IMR-90 (cell line): ENCODE measurements at regions not wholly inside any gene's neighbourhood (a gene's known extent, or its start where the extent isn't known, plus 50 kb on each side); places are given as distances from the start of the nearest gene placed in this dataset.

Source experiments
- ATAC-seq: fragments of 200-7000 bp; cut with Tn5 transposase; 2 replicates; pipeline ENCODE4 v1.9.1; 2020; ENCODE audit warnings: low read depth, mild to moderate bottlenecking, moderate library complexity
- BruUV-seq: library from RNA; stranded (reverse); fragments of 400-500 nt; replicated peaks from 2 replicates; lab custom pipeline; 2021; lab: Mats Ljungman, UMichigan
- CTCF ChIA-PET: fragments of 300-600 bp; formaldehyde crosslinking; extraction: SDS; loops from one replicate; lab custom pipeline; 2021; ENCODE audit warnings: antibody characterized with exemption; lab: Yijun Ruan, JAX
- POLR2A ChIA-PET: fragments of 300-600 bp; sonication (Branson Sonifier 250); formaldehyde crosslinking; loops from one replicate; lab custom pipeline; 2022; ENCODE audit warnings: antibody characterized with exemption; ENCODE audit not compliant: unreplicated experiment; lab: Charles Lee
- DNase-seq: peaks from one replicate; pipeline ENCODE4 v3.0.0; 2013
- H2AFZ ChIP-seq: replicated peaks from 2 replicates; pipeline ENCODE3; 2013; ENCODE audit warnings: low read length, mild to moderate bottlenecking; ENCODE audit not compliant: poor library complexity
- H2AK5ac ChIP-seq: 2 replicates; pipeline ENCODE4 v1.6.1; 2013; ENCODE audit warnings: low read depth, low read length, inconsistent platforms
- H2AK9ac ChIP-seq: replicated peaks from 2 replicates; pipeline ENCODE3; 2013; ENCODE audit warnings: mild to moderate bottlenecking, low read depth, low read length, moderate library complexity; ENCODE audit not compliant: poor library complexity
- H2BK120ac ChIP-seq: 2 replicates; pipeline ENCODE4 v1.6.1; 2013; ENCODE audit warnings: low read depth, low read length, inconsistent platforms
- H2BK15ac ChIP-seq: 3 replicates; pipeline ENCODE4 v1.6.1; 2013; ENCODE audit warnings: low read depth, low read length, inconsistent platforms
- H2BK20ac ChIP-seq: 2 replicates; pipeline ENCODE4 v1.6.1; 2013; ENCODE audit warnings: low read depth, mild to moderate bottlenecking, inconsistent platforms, low read length, moderate library complexity
- H2BK5ac ChIP-seq: 2 replicates; pipeline ENCODE4 v1.6.1; 2013; ENCODE audit warnings: mild to moderate bottlenecking, low read depth, low read length, inconsistent platforms; ENCODE audit not compliant: poor library complexity, severe bottlenecking
- H3K14ac ChIP-seq: replicated peaks from 2 replicates; pipeline ENCODE4 v1.6.1; 2013; ENCODE audit warnings: low read depth, low read length, inconsistent platforms
- H3K18ac ChIP-seq: 2 replicates; pipeline ENCODE4 v1.6.1; 2013; ENCODE audit warnings: low read depth, low read length, control low read depth
- H3K23ac ChIP-seq: 2 replicates; pipeline ENCODE4 v1.6.1; 2013; ENCODE audit warnings: low read depth, low read length, inconsistent platforms
- H3K27ac ChIP-seq: 2 replicates; pipeline ENCODE4 v1.5.1; 2013; ENCODE audit warnings: mild to moderate bottlenecking, control low read depth, low read length; ENCODE audit not compliant: insufficient read depth
- H3K27me3 ChIP-seq: 2 replicates; pipeline ENCODE4 v1.6.1; 2013; ENCODE audit warnings: low read length; ENCODE audit not compliant: control insufficient read depth, insufficient read depth
- H3K36me3 ChIP-seq: 2 replicates; pipeline ENCODE4 v1.6.1; 2013; ENCODE audit warnings: low read length, mixed read lengths; ENCODE audit not compliant: control insufficient read depth, insufficient read depth
- H3K4ac ChIP-seq: 2 replicates; pipeline ENCODE4 v1.6.1; 2013; ENCODE audit warnings: low read depth, low read length, inconsistent platforms
- H3K4me1 ChIP-seq: 2 replicates; pipeline ENCODE4 v1.6.1; 2013; ENCODE audit warnings: low read length, mixed read lengths; ENCODE audit not compliant: control insufficient read depth, insufficient read depth
- H3K4me2 ChIP-seq: 2 replicates; pipeline ENCODE4 v1.6.1; 2013; ENCODE audit warnings: low read depth, mild to moderate bottlenecking, control low read depth, low read length, moderate library complexity
- H3K4me3 ChIP-seq: 2 replicates; pipeline ENCODE4 v1.5.1; 2013; ENCODE audit warnings: low read depth, mild to moderate bottlenecking, control low read depth, low read length, moderate library complexity; ENCODE audit not compliant: insufficient read depth
- H3K56ac ChIP-seq: 2 replicates; pipeline ENCODE4 v1.6.1; 2013; ENCODE audit warnings: low read length, inconsistent platforms; ENCODE audit not compliant: insufficient read depth; ENCODE audit errors: extremely low read depth
- H3K79me1 ChIP-seq, 2 experiments: 2 replicates each; pipeline ENCODE4 v1.6.1; 2013; ENCODE audit warnings: low read length in 2 of 2, inconsistent platforms in 1 of 2, low read depth in 1 of 2
- H3K9ac ChIP-seq: 2 replicates; pipeline ENCODE4 v1.6.1; 2013; ENCODE audit warnings: low read depth, low read length, control low read depth
- H3K9me1 ChIP-seq: 2 replicates; pipeline ENCODE4 v1.6.1; 2013; ENCODE audit warnings: low read length, inconsistent platforms; ENCODE audit not compliant: insufficient read depth
- H3K9me3 ChIP-seq: 2 replicates; pipeline ENCODE4 v1.6.1; 2013; ENCODE audit warnings: low read length; ENCODE audit not compliant: control insufficient read depth, insufficient read depth
- H4K20me1 ChIP-seq: 2 replicates; pipeline ENCODE4 v1.6.1; 2013; ENCODE audit warnings: low read length, inconsistent platforms; ENCODE audit not compliant: insufficient read depth
- H4K5ac ChIP-seq: 2 replicates; pipeline ENCODE4 v1.6.1; 2013; ENCODE audit warnings: mild to moderate bottlenecking, low read depth, low read length, control low read depth
- H4K8ac ChIP-seq, 2 experiments: 2 replicates each; pipeline ENCODE4 v1.6.1; 2013; ENCODE audit warnings: low read depth in 2 of 2, low read length in 2 of 2, control low read depth in 1 of 2, inconsistent platforms in 1 of 2
- H4K91ac ChIP-seq: 2 replicates; pipeline ENCODE4 v1.6.1; 2013; ENCODE audit warnings: low read depth, low read length, inconsistent platforms; ENCODE audit not compliant: insufficient read depth
- BHLHE40 ChIP-seq: fragments of 150-350 bp; IDR thresholded peaks from 2 replicates; pipeline ENCODE4 v1.6.1; 2016; ENCODE audit warnings: mild to moderate bottlenecking, low read depth, low read length
- CEBPB ChIP-seq: IDR thresholded peaks from 2 replicates; pipeline ENCODE4 v1.6.1; 2012; ENCODE audit warnings: low read depth, low read length, improper control_type of control experiment
- CHD1 ChIP-seq: IDR thresholded peaks from 2 replicates; pipeline ENCODE4 v1.6.1; 2012; ENCODE audit warnings: low read depth, low read length, improper control_type of control experiment
- FOS ChIP-seq: fragments of 150-350 bp; IDR thresholded peaks from 2 replicates; pipeline ENCODE4 v1.6.1; 2016; ENCODE audit warnings: low read depth, low read length
- MAFK ChIP-seq: IDR thresholded peaks from 2 replicates; pipeline ENCODE4 v1.6.1; 2012; ENCODE audit warnings: low read depth, low read length, improper control_type of control experiment
- MAZ ChIP-seq: IDR thresholded peaks from 2 replicates; pipeline ENCODE4 v1.6.1; 2012; ENCODE audit warnings: low read depth, mild to moderate bottlenecking, low read length, improper control_type of control experiment, moderate library complexity, borderline replicate concordance
- MXI1 ChIP-seq: IDR thresholded peaks from 2 replicates; pipeline ENCODE4 v1.6.1; 2012; ENCODE audit warnings: low read depth, mild to moderate bottlenecking, low read length, moderate library complexity, borderline replicate concordance
- NFE2L2 ChIP-seq: fragments of 150-350 bp; IDR thresholded peaks from 2 replicates; pipeline ENCODE4 v1.6.1; 2016; ENCODE audit warnings: low read depth, mild to moderate bottlenecking, low read length
- POLR2A ChIP-seq: IDR thresholded peaks from 2 replicates; pipeline ENCODE4 v1.6.1; 2012; ENCODE audit warnings: mild to moderate bottlenecking, low read depth, low read length
- RAD21 ChIP-seq: IDR thresholded peaks from 2 replicates; pipeline ENCODE4 v1.6.1; 2012; ENCODE audit warnings: low read length, improper control_type of control experiment
- RCOR1 ChIP-seq: IDR thresholded peaks from 2 replicates; pipeline ENCODE4 v1.6.1; 2012; ENCODE audit warnings: mild to moderate bottlenecking, low read length, improper control_type of control experiment; ENCODE audit not compliant: insufficient replicate concordance
- RFX5 ChIP-seq: IDR thresholded peaks from 2 replicates; pipeline ENCODE4 v1.8.0; 2012; ENCODE audit warnings: low read depth, mild to moderate bottlenecking, low read length, moderate library complexity
- SMC3 ChIP-seq: fragments of 150-350 bp; IDR thresholded peaks from 2 replicates; pipeline ENCODE4 v1.6.1; 2016; ENCODE audit warnings: low read depth, mild to moderate bottlenecking, antibody characterized with exemption, low read length, moderate library complexity
- dilution Hi-C: fragments of 300-500 bp; cut with HindIII; formaldehyde crosslinking; loops from one replicate; pipeline ENCODE4 v1.14.3; 2018; ENCODE audit warnings: low sequenced_read_pairs; ENCODE audit not compliant: unreplicated experiment
- in situ Hi-C: fragments of 300-500 bp; cut with MboI; formaldehyde crosslinking; loops from 3 replicates; pipeline ENCODE4 v1.14.3; 2019; ENCODE audit warnings: low sequenced_read_pairs, inconsistent platforms, mixed read lengths
- intact Hi-C: fragments of 100-400 bp; cut with micrococcal nuclease; formaldehyde crosslinking; loops from 2 replicates; pipeline ENCODE4 v1.10.0; 2022
- TF ChIP-seq, protein P1 (sequence below): fragments of 150-350 bp; IDR thresholded peaks from 2 replicates; pipeline ENCODE4 v1.6.1; 2017; ENCODE audit warnings: mild to moderate bottlenecking, antibody characterized with exemption, low read length, low read depth
- TF ChIP-seq, protein P2 (sequence below): conservative IDR thresholded peaks from 2 replicates; pipeline ENCODE4 v1.5.1; 2012; ENCODE audit warnings: mild to moderate bottlenecking, low read depth, low read length, improper control_type of control experiment
- TF ChIP-seq, protein P3 (sequence below): fragments of 150-350 bp; IDR thresholded peaks from 2 replicates; pipeline ENCODE4 v1.6.1; 2016; ENCODE audit warnings: low read depth, mild to moderate bottlenecking, low read length, moderate library complexity, borderline replicate concordance

DNA sequence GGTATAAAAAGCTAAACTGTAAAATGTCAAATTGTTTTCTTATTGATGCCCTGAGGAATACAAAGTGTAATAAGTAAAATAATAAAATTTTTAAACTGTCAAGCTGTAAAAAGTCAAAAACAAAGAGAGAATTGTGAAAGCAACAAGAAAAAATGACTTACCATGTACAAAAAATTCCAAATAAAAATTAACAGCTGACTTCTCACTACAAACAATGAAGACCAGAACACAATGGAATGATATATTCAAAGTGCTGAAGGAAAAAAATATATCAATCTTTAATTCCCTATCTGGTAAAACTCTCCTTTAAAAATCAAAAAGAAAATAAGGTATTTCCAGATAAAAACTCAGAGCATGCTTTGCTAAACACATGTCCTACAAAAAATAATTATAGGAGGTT is 883.5 kb downstream of the IGSF11 start:
- no TSS peak for BruUV-seq
- Histone ChIP-seq H4K8ac (no peak overlapping the region), H2BK120ac (no peak overlapping the region), H4K20me1 (no peaks in the 10 kb centered on the region), H4K5ac (no peak overlapping the region), H2BK5ac (no peak overlapping the region), H2AK9ac (no peak overlapping the region), H3K4me2 (no peak overlapping the region), H2BK15ac (no peak overlapping the region), H3K9me1 (no peaks in the 10 kb centered on the region), H3K4me3 (no peak overlapping the region), H3K14ac (no peak overlapping the region), H3K27me3 (no peaks in the 10 kb centered on the region; the same call in 1 of the 2 replicates), H2AFZ (no peak overlapping the region), H3K18ac (no peak overlapping the region), H3K4ac (no peak overlapping the region), H2AK5ac (no peak overlapping the region), H4K91ac (no peak overlapping the region), H3K36me3 (no peaks in the 10 kb centered on the region), H2BK20ac (no peak overlapping the region), H3K4me1 (no peaks in the 10 kb centered on the region), H3K56ac (no peak overlapping the region), H3K79me1 (no peaks in the 10 kb centered on the region), H3K9ac (no peak overlapping the region), H3K27ac (no peak overlapping the region), H3K23ac (no peak overlapping the region), H3K9me3 (no peaks in the 10 kb centered on the region)
- POLR2A ChIA-PET = no interaction called here
- ATAC-seq (no peak), DNase-seq (no peak)
- TF ChIP-seq POLR2A (no peak), MAZ (no peak), BHLHE40 (no peak), NFE2L2 (no peak), RFX5 (no peak), CHD1 (no peak), MAFK (no peak), RCOR1 (no peak), SMC3 (no peak), RAD21 (no peak), FOS (no peak), MXI1 (no peak), CEBPB (no peak)
- TF ChIP-seq, protein P1, sequence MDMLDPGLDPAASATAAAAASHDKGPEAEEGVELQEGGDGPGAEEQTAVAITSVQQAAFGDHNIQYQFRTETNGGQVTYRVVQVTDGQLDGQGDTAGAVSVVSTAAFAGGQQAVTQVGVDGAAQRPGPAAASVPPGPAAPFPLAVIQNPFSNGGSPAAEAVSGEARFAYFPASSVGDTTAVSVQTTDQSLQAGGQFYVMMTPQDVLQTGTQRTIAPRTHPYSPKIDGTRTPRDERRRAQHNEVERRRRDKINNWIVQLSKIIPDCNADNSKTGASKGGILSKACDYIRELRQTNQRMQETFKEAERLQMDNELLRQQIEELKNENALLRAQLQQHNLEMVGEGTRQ = no peak
- TF ChIP-seq, protein P2, sequence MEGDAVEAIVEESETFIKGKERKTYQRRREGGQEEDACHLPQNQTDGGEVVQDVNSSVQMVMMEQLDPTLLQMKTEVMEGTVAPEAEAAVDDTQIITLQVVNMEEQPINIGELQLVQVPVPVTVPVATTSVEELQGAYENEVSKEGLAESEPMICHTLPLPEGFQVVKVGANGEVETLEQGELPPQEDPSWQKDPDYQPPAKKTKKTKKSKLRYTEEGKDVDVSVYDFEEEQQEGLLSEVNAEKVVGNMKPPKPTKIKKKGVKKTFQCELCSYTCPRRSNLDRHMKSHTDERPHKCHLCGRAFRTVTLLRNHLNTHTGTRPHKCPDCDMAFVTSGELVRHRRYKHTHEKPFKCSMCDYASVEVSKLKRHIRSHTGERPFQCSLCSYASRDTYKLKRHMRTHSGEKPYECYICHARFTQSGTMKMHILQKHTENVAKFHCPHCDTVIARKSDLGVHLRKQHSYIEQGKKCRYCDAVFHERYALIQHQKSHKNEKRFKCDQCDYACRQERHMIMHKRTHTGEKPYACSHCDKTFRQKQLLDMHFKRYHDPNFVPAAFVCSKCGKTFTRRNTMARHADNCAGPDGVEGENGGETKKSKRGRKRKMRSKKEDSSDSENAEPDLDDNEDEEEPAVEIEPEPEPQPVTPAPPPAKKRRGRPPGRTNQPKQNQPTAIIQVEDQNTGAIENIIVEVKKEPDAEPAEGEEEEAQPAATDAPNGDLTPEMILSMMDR = no peak
- TF ChIP-seq, protein P3, sequence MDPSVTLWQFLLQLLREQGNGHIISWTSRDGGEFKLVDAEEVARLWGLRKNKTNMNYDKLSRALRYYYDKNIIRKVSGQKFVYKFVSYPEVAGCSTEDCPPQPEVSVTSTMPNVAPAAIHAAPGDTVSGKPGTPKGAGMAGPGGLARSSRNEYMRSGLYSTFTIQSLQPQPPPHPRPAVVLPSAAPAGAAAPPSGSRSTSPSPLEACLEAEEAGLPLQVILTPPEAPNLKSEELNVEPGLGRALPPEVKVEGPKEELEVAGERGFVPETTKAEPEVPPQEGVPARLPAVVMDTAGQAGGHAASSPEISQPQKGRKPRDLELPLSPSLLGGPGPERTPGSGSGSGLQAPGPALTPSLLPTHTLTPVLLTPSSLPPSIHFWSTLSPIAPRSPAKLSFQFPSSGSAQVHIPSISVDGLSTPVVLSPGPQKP = no peak
- CTCF ChIA-PET = no interaction called here
- in situ Hi-C loops = no loop called here
- intact Hi-C loops = no loop called here
- dilution Hi-C loops = no loop called here
